ENCODE measurements at regions not wholly inside any gene's neighbourhood (a gene's known extent, or its start where the extent isn't known, plus 50 kb on each side); places are given as distances from the start of the nearest gene placed in this dataset.

GRCh38 chr15:98276018-98276417 is 315.5 kb downstream of the ARRDC4 start:
- Mint-ChIP-seq H3K4me1 (ENCODE audit: low read depth, unreplicated experiment) (no peaks in the 10 kb centered on the region), H3K9me3 (ENCODE audit: unreplicated experiment) (no peaks in the 10 kb centered on the region), H3K4me3 (ENCODE audit: unreplicated experiment) (no peak overlapping the region), H3K27ac (ENCODE audit: unreplicated experiment) (no peak overlapping the region), H3K27me3 (ENCODE audit: insufficient read depth, unreplicated experiment) (peaks cover 9% of the 10 kb centered on the region), H3K36me3 (ENCODE audit: insufficient read depth, unreplicated experiment) (no peaks in the 10 kb centered on the region)
- DNase-seq: no peak
- Histone ChIP-seq H3K27me3 (replicated peaks; ENCODE audit: control insufficient read depth, insufficient read depth, low read length) (no peaks in the 10 kb centered on the region), H3K9me3 (no peaks in the 10 kb centered on the region), H3K4me3 (ENCODE audit: low read depth, low read length) (no peak overlapping the region), H3K4me1 (no peaks in the 10 kb centered on the region), H3K36me3 (ENCODE audit: control insufficient read depth, insufficient read depth, low read length) (no peaks in the 10 kb centered on the region)
- ChIA-PET POLR2A (no interaction called here), CTCF (no interaction called here)
- no TSS peak for BruUV-seq (replicated peaks)
- intact Hi-C loops (cut with micrococcal nuclease; ENCODE audit: unreplicated experiment): no loop called here
- TF ChIP-seq CTCF (IDR thresholded peaks at IDR 0.05; ENCODE audit: insufficient read depth in 1 of 2, low read depth in 1 of 2, low read length in 1 of 2, severe bottlenecking in 1 of 2, unreplicated experiment in 1 of 2): no peak

GRCh38 chr15:98277602-98278001 is 317.1 kb downstream of the ARRDC4 start:
- Histone ChIP-seq H3K9me3 (no peaks in the 10 kb centered on the region), H3K4me3 (ENCODE audit: low read depth, low read length) (no peak overlapping the region), H3K4me1 (no peaks in the 10 kb centered on the region), H3K27me3 (replicated peaks; ENCODE audit: control insufficient read depth, insufficient read depth, low read length) (no peaks in the 10 kb centered on the region), H3K36me3 (ENCODE audit: control insufficient read depth, insufficient read depth, low read length) (no peaks in the 10 kb centered on the region)
- H3K4me3 Mint-ChIP-seq (ENCODE audit: unreplicated experiment): no peak overlapping the region
- CTCF ChIA-PET: no interaction called here
- H3K27me3 Mint-ChIP-seq (ENCODE audit: insufficient read depth, unreplicated experiment): peaks cover 11% of the 10 kb centered on the region
- no peaks in the 10 kb centered on the region for H3K36me3 Mint-ChIP-seq (ENCODE audit: insufficient read depth, unreplicated experiment)
- POLR2A ChIA-PET: no interaction called here
- intact Hi-C loops (cut with micrococcal nuclease; ENCODE audit: unreplicated experiment): no loop called here
- peak overlapping the region; percentile 12 for H3K27ac Mint-ChIP-seq (ENCODE audit: unreplicated experiment)
- TF ChIP-seq CTCF (IDR thresholded peaks at IDR 0.05; ENCODE audit: insufficient read depth in 1 of 2, low read depth in 1 of 2, low read length in 1 of 2, severe bottlenecking in 1 of 2, unreplicated experiment in 1 of 2): no peak
- H3K9me3 Mint-ChIP-seq (ENCODE audit: unreplicated experiment): no peaks in the 10 kb centered on the region
- DNase-seq: no peak
- no peaks in the 10 kb centered on the region for H3K4me1 Mint-ChIP-seq (ENCODE audit: low read depth, unreplicated experiment)
- no TSS peak for BruUV-seq (replicated peaks)

- Mint-ChIP-seq H3K27ac (ENCODE audit: unreplicated experiment) (no peak overlapping the region), H3K4me1 (ENCODE audit: low read depth, unreplicated experiment) (no peaks in the 10 kb centered on the region), H3K4me3 (ENCODE audit: unreplicated experiment) (no peak overlapping the region), H3K27me3 (ENCODE audit: insufficient read depth, unreplicated experiment) (peaks cover 14% of the 10 kb centered on the region), H3K9me3 (ENCODE audit: unreplicated experiment) (no peaks in the 10 kb centered on the region), H3K36me3 (ENCODE audit: insufficient read depth, unreplicated experiment) (no peaks in the 10 kb centered on the region)
- DNase-seq: no peak
- intact Hi-C loops (cut with micrococcal nuclease; ENCODE audit: unreplicated experiment): loop anchor here (10.0 kb wide), 1 partner anchor 66 kb away; no protein-coding TSS in a partner anchor
- H3K4me1 ChIP-seq: no peaks in the 10 kb centered on the region
- TF ChIP-seq CTCF (IDR thresholded peaks at IDR 0.05; ENCODE audit: insufficient read depth in 1 of 2, low read depth in 1 of 2, low read length in 1 of 2, severe bottlenecking in 1 of 2, unreplicated experiment in 1 of 2): no peak
- no peaks in the 10 kb centered on the region for H3K9me3 ChIP-seq
- ChIA-PET POLR2A (no interaction called here), CTCF (no interaction called here)
- no peaks in the 10 kb centered on the region for H3K36me3 ChIP-seq (ENCODE audit: control insufficient read depth, insufficient read depth, low read length)
- BruUV-seq (replicated peaks): no TSS peak
- no peak overlapping the region for H3K4me3 ChIP-seq (ENCODE audit: low read depth, low read length)
- H3K27me3 ChIP-seq (replicated peaks; ENCODE audit: control insufficient read depth, insufficient read depth, low read length): no peaks in the 10 kb centered on the region
Measured at GRCh38 chr15:98280284-98280975, 319.9 kb downstream of the ARRDC4 start.

Measured in Caco-2 (cell line).